GM10266 (cell line): ENCODE measurements at regions not wholly inside any gene's neighbourhood (a gene's known extent, or its start where the extent isn't known, plus 50 kb on each side); places are given as distances from the start of the nearest gene placed in this dataset.

ENCODE experiments used
- DNase-seq: peaks from one replicate; pipeline ENCODE4 v3.0.0; 2012; ENCODE audit errors: extremely low spot score
- TF ChIP-seq, protein P1 (sequence below): IDR thresholded peaks from 2 replicates; pipeline ENCODE4 v1.5.1; 2012; ENCODE audit warnings: mild to moderate bottlenecking, low read depth; ENCODE audit not compliant: control insufficient read depth, insufficient read depth; ENCODE audit errors: missing control alignments

DNA sequence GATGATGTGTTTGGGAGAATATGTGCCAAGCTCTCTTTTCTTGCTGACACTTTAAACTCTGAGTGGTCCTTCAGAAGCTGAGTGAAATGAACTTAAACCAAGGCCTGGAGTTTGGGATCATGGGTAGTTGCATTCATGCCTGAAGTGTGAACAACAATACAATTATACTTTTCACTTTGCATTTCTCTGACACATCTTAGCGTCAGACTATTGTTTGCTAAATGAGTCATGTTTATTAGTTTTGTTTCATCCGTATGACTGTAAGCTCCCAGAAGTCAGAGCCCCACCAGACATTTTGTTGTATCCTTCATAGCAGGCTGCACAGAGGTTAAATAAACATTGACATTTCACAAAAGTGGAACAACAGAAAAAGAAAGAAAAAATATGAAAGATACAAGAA is 542.6 kb downstream of the TUSC7 start:
- no peak for DNase-seq
- TF ChIP-seq, protein P1, sequence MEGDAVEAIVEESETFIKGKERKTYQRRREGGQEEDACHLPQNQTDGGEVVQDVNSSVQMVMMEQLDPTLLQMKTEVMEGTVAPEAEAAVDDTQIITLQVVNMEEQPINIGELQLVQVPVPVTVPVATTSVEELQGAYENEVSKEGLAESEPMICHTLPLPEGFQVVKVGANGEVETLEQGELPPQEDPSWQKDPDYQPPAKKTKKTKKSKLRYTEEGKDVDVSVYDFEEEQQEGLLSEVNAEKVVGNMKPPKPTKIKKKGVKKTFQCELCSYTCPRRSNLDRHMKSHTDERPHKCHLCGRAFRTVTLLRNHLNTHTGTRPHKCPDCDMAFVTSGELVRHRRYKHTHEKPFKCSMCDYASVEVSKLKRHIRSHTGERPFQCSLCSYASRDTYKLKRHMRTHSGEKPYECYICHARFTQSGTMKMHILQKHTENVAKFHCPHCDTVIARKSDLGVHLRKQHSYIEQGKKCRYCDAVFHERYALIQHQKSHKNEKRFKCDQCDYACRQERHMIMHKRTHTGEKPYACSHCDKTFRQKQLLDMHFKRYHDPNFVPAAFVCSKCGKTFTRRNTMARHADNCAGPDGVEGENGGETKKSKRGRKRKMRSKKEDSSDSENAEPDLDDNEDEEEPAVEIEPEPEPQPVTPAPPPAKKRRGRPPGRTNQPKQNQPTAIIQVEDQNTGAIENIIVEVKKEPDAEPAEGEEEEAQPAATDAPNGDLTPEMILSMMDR, result no peak

DNA sequence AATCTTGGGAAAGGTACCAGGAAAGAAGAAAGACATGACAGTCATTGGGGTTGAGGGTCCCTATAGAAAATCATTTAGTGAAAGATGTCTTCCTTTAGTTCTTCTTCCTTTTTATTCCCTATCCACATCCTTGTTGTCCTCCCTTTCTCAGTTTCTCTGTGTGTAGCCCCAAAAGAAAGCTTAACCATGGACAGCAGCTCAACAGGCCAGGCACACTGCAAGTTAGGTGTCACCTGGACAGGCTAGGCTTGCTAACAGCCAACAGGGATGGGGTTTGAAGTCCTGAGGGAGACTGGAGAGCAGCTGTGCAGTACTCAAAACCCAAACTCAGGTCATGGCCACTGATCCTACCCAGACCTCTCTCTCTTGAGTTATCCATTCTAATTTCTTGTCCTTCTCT is 543.1 kb downstream of the TUSC7 start:
- DNase-seq, result no peak
- TF ChIP-seq, protein P1, result no peak

DNA sequence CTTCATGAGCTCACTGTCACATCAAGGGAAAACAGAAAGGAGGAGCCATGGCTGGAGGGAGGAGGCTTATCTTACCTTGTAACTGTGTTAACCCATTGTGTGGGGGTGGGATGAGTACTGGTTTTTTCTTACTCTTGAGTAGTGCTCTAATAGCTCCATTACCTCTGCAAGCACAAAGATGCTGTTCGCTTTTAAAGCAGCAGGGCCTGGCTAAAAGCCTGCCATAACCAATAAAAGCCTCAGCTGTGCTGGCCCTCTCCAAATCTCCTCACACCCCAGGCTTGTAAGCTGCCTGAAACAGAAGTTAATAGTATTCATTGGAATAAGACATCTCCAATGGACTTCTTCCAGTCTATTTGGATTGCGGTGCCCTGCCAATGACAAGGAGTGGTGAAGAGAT is 544.1 kb downstream of the TUSC7 start:
- TF ChIP-seq, protein P1, result no peak
- DNase-seq, result no peak

DNA sequence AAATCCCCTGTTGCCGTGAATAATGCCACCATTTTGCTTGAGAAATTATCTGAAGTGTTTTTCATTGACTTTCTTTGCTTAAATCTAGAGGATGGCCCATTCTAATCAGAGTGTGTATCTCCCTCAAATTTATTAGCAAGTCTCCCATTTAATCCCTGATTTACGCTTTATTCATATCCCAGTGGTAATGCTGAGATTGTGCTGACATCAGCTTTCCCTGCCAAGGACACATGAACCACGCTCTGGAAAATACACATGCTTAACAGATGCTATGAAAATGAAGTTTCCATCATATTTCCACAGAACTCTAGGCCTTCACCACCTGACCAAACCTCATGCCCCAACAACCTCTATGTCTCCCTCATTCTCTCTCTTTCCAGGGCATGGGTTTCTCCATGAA is 545.4 kb downstream of the TUSC7 start:
- no peak for DNase-seq
- TF ChIP-seq, protein P1, result no peak

DNA sequence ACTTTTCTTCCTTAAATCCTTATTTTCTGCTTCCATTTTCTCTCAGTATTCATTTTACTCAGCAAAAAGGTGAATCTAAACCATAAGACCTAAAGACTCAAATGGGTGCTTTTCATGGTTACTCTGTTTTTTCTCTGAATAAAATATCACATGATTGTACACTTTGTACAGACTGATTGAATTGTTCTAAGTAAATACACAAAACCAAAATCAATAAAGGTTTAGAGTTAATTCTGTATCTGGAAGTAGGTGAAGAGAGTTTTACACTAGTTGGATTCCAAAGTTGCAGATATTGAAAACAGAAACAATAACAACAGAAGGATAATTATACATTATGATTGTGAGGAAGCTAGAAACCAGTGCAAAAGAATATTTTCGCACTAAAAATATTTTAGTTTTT is 546.2 kb downstream of the TUSC7 start:
- DNase-seq, result no peak
- TF ChIP-seq, protein P1, result no peak

DNA sequence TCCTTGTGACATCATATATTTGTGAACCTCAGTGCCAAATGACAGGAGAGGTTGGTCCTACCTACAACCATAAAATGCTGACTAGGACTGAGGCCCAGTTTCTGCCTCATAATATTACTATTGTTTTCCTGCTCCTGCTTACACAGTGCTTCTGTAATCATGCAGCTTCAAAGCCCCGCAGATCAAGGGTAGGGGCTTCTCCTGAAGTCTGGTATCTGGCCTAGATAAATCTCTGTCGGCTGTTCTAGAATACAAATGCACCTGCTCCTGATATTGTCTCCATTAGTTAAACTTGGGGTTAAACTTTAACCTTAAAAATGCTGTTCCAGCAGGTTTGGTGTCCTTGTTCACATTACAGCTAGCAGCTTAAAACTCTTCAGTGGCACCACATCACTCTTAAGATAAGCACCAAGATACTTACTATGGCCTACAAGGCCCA is 552.4 kb downstream of the TUSC7 start:
- no peak for DNase-seq
- TF ChIP-seq, protein P1, result no peak

DNA sequence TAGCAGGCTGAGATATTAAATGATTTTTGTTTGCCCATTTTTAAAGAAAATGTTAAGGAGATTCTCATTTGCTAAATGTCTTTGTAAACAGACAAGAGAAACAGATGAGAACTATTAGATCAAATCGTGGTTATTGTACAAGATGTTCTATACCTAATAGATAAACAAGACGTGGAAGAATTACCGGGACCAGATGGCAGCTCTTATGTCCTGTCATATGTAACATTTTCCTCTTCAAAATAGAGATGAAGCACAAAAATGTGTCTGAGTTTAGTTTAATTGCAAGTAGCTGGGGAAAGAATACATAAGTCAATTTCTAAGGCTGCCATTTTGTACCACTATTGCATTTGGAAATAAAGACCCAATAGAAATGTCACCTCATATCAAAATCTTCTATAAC is 553.7 kb downstream of the TUSC7 start:
- no peak for DNase-seq
- TF ChIP-seq, protein P1, result no peak
